OCI-LY3 (cell line): ENCODE measurements at regions not wholly inside any gene's neighbourhood (a gene's known extent, or its start where the extent isn't known, plus 50 kb on each side); places are given as distances from the start of the nearest gene placed in this dataset.
"Not testable (repeated sequence)": the region's sequence is repeated elsewhere in the genome, so short reads cannot be mapped to it uniquely, and the experiment has no call there.

Source experiments
- H2AFZ ChIP-seq: fragments of 200-600, 300-600 bp; shearing (Covaris generic); 2 replicates; pipeline ENCODE4 v1.6.0; 2014; ENCODE audit warnings: antibody characterized with exemption, low read depth, low read length
- H3K27ac ChIP-seq: fragments of 200-600, 300-600 bp; sonication (generic); 2 replicates; pipeline ENCODE4 v1.5.1; 2014; ENCODE audit warnings: mild to moderate bottlenecking, low read length, moderate library complexity, mixed read lengths
- H3K27me3 ChIP-seq: fragments of 200-600, 300-600 bp; sonication (generic); 2 replicates; pipeline ENCODE4 v1.6.1; 2014; ENCODE audit warnings: low read depth, low read length, mixed read lengths
- H3K36me3 ChIP-seq: fragments of 200-600, 300-600 bp; sonication (generic); replicated peaks from 2 replicates; pipeline ENCODE3; 2014; ENCODE audit warnings: low read depth, low read length, mixed read lengths
- H3K4me1 ChIP-seq: fragments of 300-600, 200-600 bp; sonication (generic); 2 replicates; pipeline ENCODE4 v1.6.1; 2014; ENCODE audit warnings: low read length, mixed read lengths
- H3K4me2 ChIP-seq: fragments of 200-600, 300-600 bp; sonication (generic); 2 replicates; pipeline ENCODE4 v1.6.1; 2014; ENCODE audit warnings: low read length, mixed read lengths
- H3K4me3 ChIP-seq: fragments of 300-600, 200-600 bp; sonication (generic); 2 replicates; pipeline ENCODE4 v1.5.1; 2014; ENCODE audit warnings: antibody characterized with exemption, mild to moderate bottlenecking, low read length, moderate library complexity
- H3K79me2 ChIP-seq: fragments of 300-600, 200-600 bp; shearing (Covaris generic); 2 replicates; pipeline ENCODE4 v1.6.1; 2014; ENCODE audit warnings: mild to moderate bottlenecking, low read length, mixed read lengths
- H3K9ac ChIP-seq: fragments of 300-600, 200-600 bp; shearing (Covaris generic); 2 replicates; pipeline ENCODE4 v1.6.0; 2014; ENCODE audit warnings: mild to moderate bottlenecking, low read length, moderate library complexity
- H3K9me3 ChIP-seq: fragments of 200-600, 300-600 bp; shearing (Covaris generic); 2 replicates; pipeline ENCODE4 v1.6.1; 2014; ENCODE audit warnings: low read length, mixed read lengths; ENCODE audit not compliant: insufficient read depth
- H4K20me1 ChIP-seq: fragments of 200-600, 300-600 bp; sonication (generic); 2 replicates; pipeline ENCODE4 v1.6.1; 2016; ENCODE audit warnings: low read length, mixed read lengths; ENCODE audit not compliant: insufficient read depth
- EZH2phosphoT487 ChIP-seq: fragments of 200-600 bp; shearing (Covaris generic); IDR thresholded peaks from 2 replicates; pipeline ENCODE4 v1.6.1; 2018; ENCODE audit warnings: antibody characterized with exemption, mixed run types, low read depth
- TF ChIP-seq, protein P1 (sequence below): fragments of 200-600, 300-600 bp; sonication (generic); IDR thresholded peaks from 2 replicates; pipeline ENCODE4 v1.5.1; 2014; ENCODE audit warnings: antibody characterized with exemption, low read length, low read depth

DNA sequence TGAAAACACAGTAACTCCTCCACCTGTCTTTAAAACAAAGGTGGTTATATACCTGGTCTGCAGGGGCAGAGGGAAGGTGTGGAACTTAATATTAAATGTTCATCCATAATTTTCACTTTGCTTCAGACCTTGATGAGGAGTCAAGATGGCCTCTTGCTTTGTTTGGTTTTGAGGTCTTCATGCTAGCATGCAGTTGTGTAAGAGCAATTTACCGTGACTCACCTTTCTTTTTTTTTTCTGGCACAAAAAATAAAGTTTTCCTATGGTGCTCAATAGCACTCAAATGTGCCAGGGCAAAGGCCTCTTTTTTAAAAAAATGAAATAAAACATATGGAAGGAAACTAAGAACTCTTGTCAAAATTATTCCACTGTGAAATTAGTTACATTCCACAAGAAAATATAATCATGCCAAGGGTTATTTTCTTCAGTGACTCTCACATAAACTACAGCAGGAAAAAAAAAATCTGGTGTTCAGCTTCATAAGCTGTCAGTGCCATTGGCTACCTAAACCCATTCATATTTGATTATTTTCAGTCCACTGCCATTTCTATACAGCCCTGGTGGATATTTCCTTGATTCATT is 128.2 kb downstream of the SLC7A11 start:
- H4K20me1 ChIP-seq, result no peaks in the 10 kb centered on the region
- no peak overlapping the region for H3K4me3 ChIP-seq
- H3K27ac ChIP-seq, result no peak overlapping the region
- no peak overlapping the region for H2AFZ ChIP-seq
- TF ChIP-seq, protein P1, sequence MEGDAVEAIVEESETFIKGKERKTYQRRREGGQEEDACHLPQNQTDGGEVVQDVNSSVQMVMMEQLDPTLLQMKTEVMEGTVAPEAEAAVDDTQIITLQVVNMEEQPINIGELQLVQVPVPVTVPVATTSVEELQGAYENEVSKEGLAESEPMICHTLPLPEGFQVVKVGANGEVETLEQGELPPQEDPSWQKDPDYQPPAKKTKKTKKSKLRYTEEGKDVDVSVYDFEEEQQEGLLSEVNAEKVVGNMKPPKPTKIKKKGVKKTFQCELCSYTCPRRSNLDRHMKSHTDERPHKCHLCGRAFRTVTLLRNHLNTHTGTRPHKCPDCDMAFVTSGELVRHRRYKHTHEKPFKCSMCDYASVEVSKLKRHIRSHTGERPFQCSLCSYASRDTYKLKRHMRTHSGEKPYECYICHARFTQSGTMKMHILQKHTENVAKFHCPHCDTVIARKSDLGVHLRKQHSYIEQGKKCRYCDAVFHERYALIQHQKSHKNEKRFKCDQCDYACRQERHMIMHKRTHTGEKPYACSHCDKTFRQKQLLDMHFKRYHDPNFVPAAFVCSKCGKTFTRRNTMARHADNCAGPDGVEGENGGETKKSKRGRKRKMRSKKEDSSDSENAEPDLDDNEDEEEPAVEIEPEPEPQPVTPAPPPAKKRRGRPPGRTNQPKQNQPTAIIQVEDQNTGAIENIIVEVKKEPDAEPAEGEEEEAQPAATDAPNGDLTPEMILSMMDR, result no peak
- TF ChIP-seq EZH2phosphoT487, result no peak
- H3K27me3 ChIP-seq, result no peaks in the 10 kb centered on the region
- no peak overlapping the region for H3K9ac ChIP-seq
- H3K4me2 ChIP-seq, result peak overlapping the region; percentile 67
- H3K4me1 ChIP-seq, result peaks cover 30% of the 10 kb centered on the region
- H3K9me3 ChIP-seq, result peaks cover 2% of the 10 kb centered on the region; the same call in 1 of the 2 replicates
- H3K36me3 ChIP-seq, result peaks cover under 1% of the 10 kb centered on the region
- no peaks in the 10 kb centered on the region for H3K79me2 ChIP-seq

DNA sequence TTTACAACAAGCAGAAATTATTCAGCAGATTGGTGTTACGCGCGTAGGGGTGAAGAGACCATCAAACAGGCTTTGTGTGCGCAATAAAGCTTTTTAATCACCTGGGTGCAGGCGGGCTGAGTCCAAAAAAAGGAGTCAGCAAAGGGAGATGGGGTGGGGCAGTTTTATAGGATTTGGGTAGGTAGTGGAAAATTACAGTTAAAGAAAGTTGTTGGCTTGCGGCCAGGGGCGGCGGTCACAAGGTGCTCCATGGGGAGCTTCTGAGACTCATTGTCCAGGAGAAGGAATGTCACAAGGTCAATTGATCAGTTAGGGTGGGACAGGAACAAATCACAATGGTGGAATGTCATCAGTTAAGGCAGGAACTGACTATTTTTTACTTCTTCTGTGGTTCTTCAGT is 129.3 kb downstream of the SLC7A11 start:
- not testable (repeated sequence) for H3K9me3 ChIP-seq, H3K36me3 ChIP-seq, H3K4me2 ChIP-seq, H3K4me3 ChIP-seq, H3K27ac ChIP-seq, H3K9ac ChIP-seq, H4K20me1 ChIP-seq, H2AFZ ChIP-seq, H3K27me3 ChIP-seq, H3K79me2 ChIP-seq
- peaks cover 30% of the 10 kb centered on the region for H3K4me1 ChIP-seq

DNA sequence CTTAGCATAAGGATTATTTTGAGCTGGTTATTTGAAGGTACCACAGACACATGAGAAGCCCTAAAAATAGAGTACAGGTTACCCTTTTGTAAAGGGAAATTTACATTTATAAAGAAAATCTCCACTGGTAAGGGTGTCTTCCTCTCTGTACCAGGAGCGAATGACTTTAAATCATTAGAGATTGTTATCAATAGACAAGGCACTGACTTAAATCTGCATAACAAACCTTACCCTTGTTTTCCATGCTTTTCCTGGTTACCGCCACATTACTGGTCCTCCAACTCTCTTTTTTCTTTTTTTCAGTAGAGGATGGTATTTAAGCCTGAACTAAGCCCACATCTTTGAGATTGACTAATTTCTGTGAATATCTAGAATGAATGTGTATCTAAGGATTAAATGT is 129.8 kb downstream of the SLC7A11 start:
- Histone ChIP-seq H3K4me1 (peaks cover 30% of the 10 kb centered on the region), H3K36me3 (peaks cover 4% of the 10 kb centered on the region), H3K27ac (no peak overlapping the region), H3K79me2 (no peaks in the 10 kb centered on the region), H3K4me2 (no peak overlapping the region), H3K27me3 (no peaks in the 10 kb centered on the region), H3K9ac (no peak overlapping the region), H3K4me3 (no peak overlapping the region), H3K9me3 (peaks cover 9% of the 10 kb centered on the region; the same call in 1 of the 2 replicates), H4K20me1 (no peaks in the 10 kb centered on the region), H2AFZ (no peak overlapping the region)
- TF ChIP-seq, protein P1, result no peak
- TF ChIP-seq EZH2phosphoT487, result no peak

DNA sequence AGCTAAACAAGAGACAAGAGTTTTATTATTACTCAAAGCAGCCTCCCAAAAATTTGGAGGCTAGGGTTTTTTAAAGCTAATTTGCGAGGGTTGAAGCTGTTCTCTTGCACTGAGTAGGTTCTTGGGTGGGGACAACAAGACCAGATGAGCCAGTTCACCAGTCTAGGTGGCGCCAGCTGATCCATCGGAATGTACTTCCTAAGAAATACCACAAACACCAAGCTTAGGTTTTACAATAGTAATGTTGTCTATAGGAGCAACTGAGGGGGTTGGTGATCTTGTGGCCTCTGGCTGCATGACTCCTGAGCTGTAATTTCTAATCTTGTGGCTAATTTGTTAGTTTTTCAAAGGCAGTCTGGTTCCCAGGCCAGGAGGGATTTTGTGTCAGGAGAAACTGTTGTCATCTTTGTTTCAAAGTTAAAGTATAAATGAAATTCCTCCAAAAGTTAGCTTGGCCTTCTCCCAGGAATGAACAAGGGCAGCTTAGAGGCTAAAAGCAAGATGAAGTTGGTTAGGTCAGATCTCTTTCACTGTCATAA is 130.6 kb downstream of the SLC7A11 start:
- Histone ChIP-seq H3K4me1 (peaks cover 30% of the 10 kb centered on the region), H3K9ac (no peak overlapping the region), H3K36me3 (peaks cover 4% of the 10 kb centered on the region), H3K9me3 (peaks cover 9% of the 10 kb centered on the region; the same call in 1 of the 2 replicates), H3K27me3 (no peaks in the 10 kb centered on the region), H3K79me2 (no peaks in the 10 kb centered on the region), H3K4me3 (no peak overlapping the region), H4K20me1 (no peaks in the 10 kb centered on the region), H2AFZ (no peak overlapping the region), H3K27ac (no peak overlapping the region), H3K4me2 (no peak overlapping the region)
- no peak for TF ChIP-seq EZH2phosphoT487
- TF ChIP-seq, protein P1, result 0 out of 2 replicates have a peak, but pooled peaks have one; percentile 7
